ENCODE measurements at regions not wholly inside any gene's neighbourhood (a gene's known extent, or its start where the extent isn't known, plus 50 kb on each side); places are given as distances from the start of the nearest gene placed in this dataset.

DNA sequence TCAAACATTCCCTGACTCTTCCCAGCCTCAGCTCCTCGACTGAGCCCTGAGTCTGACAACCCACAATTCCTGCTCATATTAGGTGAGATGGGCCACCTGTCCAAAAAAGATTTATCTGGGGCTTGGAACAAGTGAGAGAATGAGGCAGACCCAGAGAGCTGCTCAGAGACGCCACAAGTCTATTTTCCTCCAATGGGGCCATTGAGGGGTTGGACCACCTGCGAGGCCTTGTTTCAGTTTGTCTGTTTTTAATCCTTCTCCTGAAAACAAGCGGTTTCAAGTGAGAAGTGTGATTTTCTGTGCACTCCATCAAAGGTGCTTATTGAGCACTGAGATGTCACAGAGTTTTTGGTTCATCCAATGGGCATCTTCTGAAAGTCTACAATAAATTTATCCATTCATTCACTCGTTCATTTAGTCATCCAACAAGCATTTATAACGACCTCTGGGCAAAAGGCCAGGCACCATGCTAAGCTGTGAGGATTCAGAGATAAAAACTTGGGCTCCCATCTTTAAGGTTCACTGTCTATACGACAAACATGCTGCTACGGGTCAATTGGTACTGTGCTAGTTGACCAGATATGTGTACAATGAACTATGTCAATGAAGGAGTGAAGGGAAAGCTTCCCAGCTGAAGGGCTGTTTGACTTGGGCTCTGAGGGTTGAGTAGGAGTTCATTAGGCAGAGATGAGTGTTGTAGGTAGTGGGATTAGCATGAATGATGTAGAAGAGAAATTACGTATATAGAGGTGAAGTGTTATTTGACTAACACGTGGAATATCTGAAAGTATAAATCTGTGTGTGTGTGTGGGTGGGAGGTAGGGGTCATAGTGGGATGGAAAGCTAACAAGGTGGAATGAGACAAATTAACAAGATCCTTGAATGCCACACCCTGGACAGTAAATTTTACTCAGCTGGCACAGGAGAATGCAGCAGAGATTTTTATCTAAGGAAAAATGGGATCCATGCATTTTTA lies 168.9 kb downstream of the MIAT start:
- Histone ChIP-seq H3K36me3 (ENCODE audit: control insufficient read depth, insufficient read depth, low read length) (no peaks in the 10 kb centered on the region), H3K27me3 (ENCODE audit: control insufficient read depth, insufficient read depth, low read length) (peaks cover 3% of the 10 kb centered on the region), H3K4me3 (ENCODE audit: low read depth, low read length) (no peak overlapping the region)
- TF ChIP-seq, protein P1, sequence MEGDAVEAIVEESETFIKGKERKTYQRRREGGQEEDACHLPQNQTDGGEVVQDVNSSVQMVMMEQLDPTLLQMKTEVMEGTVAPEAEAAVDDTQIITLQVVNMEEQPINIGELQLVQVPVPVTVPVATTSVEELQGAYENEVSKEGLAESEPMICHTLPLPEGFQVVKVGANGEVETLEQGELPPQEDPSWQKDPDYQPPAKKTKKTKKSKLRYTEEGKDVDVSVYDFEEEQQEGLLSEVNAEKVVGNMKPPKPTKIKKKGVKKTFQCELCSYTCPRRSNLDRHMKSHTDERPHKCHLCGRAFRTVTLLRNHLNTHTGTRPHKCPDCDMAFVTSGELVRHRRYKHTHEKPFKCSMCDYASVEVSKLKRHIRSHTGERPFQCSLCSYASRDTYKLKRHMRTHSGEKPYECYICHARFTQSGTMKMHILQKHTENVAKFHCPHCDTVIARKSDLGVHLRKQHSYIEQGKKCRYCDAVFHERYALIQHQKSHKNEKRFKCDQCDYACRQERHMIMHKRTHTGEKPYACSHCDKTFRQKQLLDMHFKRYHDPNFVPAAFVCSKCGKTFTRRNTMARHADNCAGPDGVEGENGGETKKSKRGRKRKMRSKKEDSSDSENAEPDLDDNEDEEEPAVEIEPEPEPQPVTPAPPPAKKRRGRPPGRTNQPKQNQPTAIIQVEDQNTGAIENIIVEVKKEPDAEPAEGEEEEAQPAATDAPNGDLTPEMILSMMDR (IDR thresholded peaks at IDR 0.05; ENCODE audit: insufficient read depth, low read length, poor library complexity, severe bottlenecking), result no peak
- no peak for DNase-seq (ENCODE audit: low read depth)

DNA sequence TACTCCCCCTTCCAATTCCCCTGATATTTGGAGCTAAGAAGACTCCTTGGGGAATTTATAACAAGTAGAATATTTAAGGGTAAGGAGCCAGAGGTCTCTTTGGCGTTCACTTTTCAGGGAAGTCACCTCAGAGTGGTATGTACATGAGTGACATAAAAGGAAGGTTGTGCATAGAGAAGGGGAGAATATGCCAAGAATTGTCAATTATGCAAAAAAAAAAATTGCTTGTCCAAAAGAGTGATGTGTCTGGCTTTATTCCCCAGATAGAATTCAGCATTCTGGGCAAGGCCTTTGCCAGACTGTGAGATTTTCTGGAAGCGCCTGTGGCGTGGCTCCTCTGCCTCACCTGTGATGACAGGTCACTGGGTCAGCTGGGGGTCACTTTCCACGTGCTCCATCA lies 170.2 kb downstream of the MIAT start:
- H3K36me3 ChIP-seq (ENCODE audit: control insufficient read depth, insufficient read depth, low read length), result no peaks in the 10 kb centered on the region
- TF ChIP-seq, protein P1 (IDR thresholded peaks at IDR 0.05; ENCODE audit: insufficient read depth, low read length, poor library complexity, severe bottlenecking), result no peak
- no peak for DNase-seq (ENCODE audit: low read depth)
- H3K4me3 ChIP-seq (ENCODE audit: low read depth, low read length), result no peak overlapping the region
- H3K27me3 ChIP-seq (ENCODE audit: control insufficient read depth, insufficient read depth, low read length), result peaks cover 1% of the 10 kb centered on the region

DNA sequence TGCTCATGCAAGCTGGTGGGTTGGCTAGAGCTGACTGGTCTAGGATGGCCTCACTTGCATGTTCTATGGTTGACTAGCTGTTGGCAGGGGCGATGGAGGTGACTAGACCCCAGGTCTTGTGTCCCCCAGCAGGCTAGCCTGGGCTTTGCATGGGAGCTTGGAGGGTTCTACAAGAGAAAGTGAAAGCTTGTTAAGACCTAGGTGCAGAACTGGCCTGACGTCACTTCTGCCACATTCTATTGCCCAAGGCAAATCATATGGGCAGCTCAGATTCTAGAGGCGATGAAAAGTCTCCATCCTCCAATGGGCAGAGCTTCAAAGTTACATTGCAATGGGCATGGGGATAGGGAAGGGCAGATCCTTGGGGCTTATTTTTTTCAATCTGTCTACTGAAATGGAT lies 170.9 kb downstream of the MIAT start:
- TF ChIP-seq, protein P1 (IDR thresholded peaks at IDR 0.05; ENCODE audit: insufficient read depth, low read length, poor library complexity, severe bottlenecking), result no peak
- no peaks in the 10 kb centered on the region for H3K36me3 ChIP-seq (ENCODE audit: control insufficient read depth, insufficient read depth, low read length)
- no peak for DNase-seq (ENCODE audit: low read depth)
- H3K4me3 ChIP-seq (ENCODE audit: low read depth, low read length), result no peak overlapping the region
- H3K27me3 ChIP-seq (ENCODE audit: control insufficient read depth, insufficient read depth, low read length), result no peaks in the 10 kb centered on the region

DNA sequence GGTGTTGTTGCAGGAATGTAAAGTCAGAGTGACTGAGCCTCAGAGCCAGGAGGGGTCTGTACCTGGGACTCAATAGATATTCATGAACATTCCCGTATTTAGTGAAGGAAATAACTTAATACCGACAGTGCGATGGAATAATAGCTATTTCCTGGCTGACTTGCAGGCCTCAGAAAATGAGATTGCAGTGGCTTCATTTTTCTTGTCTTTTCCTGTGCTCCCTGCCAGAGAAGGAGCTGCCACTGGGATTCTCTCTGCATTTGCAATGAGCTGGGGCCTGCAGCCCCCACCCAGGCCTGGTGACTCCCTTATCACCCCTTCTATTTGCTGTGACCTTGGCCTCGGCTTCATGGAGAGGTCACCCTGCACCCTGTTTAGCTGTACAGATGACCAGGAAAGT lies 173.4 kb downstream of the MIAT start:
- H3K36me3 ChIP-seq (ENCODE audit: control insufficient read depth, insufficient read depth, low read length), result no peaks in the 10 kb centered on the region
- H3K4me3 ChIP-seq (ENCODE audit: low read depth, low read length), result no peak overlapping the region
- no peaks in the 10 kb centered on the region for H3K27me3 ChIP-seq (ENCODE audit: control insufficient read depth, insufficient read depth, low read length)
- TF ChIP-seq, protein P1 (IDR thresholded peaks at IDR 0.05; ENCODE audit: insufficient read depth, low read length, poor library complexity, severe bottlenecking), result no peak
- no peak for DNase-seq (ENCODE audit: low read depth)

DNA sequence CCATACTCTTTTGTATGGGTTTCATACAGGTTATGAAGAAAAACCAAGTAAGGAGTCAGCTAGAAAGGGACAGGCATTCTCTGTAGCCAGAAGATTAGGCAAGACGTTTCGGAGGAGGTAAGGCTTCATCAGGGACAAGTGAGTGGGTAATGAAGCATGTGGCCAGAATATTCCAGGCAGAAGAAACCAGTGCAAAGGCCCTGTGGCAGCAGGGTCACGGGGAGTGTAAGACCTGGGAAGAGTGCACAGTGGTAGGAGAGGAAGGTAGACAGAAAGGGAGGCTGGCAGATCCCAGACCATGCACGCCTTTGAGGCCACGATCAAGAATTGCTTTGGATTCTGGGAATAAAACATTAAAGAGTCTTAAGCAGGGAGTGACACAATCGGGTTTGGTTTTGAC lies 177.6 kb downstream of the MIAT start:
- Histone ChIP-seq H3K4me3 (ENCODE audit: low read depth, low read length) (no peak overlapping the region), H3K27me3 (ENCODE audit: control insufficient read depth, insufficient read depth, low read length) (no peaks in the 10 kb centered on the region), H3K36me3 (ENCODE audit: control insufficient read depth, insufficient read depth, low read length) (no peaks in the 10 kb centered on the region)
- DNase-seq (ENCODE audit: low read depth), result no peak
- TF ChIP-seq, protein P1 (IDR thresholded peaks at IDR 0.05; ENCODE audit: insufficient read depth, low read length, poor library complexity, severe bottlenecking), result no peak

Data from kidney epithelial cell (primary cell).